ENCODE measurements at regions not wholly inside any gene's neighbourhood (a gene's known extent, or its start where the extent isn't known, plus 50 kb on each side); places are given as distances from the start of the nearest gene placed in this dataset.
"Not testable (repeated sequence)": the region's sequence is repeated elsewhere in the genome, so short reads cannot be mapped to it uniquely, and the experiment has no call there.

GRCh38 chr14:84465880-84466279 is 1064.1 kb upstream of the FLRT2 start:
- DNase-seq (ENCODE audit: low read depth, low spot score), result no peak

GRCh38 chr14:84468153-84468552 is 1061.8 kb upstream of the FLRT2 start:
- DNase-seq (ENCODE audit: low read depth, low spot score), result no peak

- DNase-seq (ENCODE audit: low read depth, low spot score), result no peak
These were observed 1051.9 kb upstream of the FLRT2 start for GRCh38 chr14:84477996-84478395.

GRCh38 chr14:84482256-84483071 is 1047.5 kb upstream of the FLRT2 start:
- peak; percentile 33 for DNase-seq (ENCODE audit: low read depth, low spot score)

GRCh38 chr14:84483072-84483420 is 1046.9 kb upstream of the FLRT2 start:
- no peak for DNase-seq (ENCODE audit: low read depth, low spot score)

- DNase-seq (ENCODE audit: low read depth, low spot score), result not testable (repeated sequence)
These were observed 1045.7 kb upstream of the FLRT2 start for GRCh38 chr14:84484243-84484642.

- DNase-seq (ENCODE audit: low read depth, low spot score), result no peak
These were observed 1044.9 kb upstream of the FLRT2 start for GRCh38 chr14:84485036-84485435.

GRCh38 chr14:84490081-84490480 is 1039.9 kb upstream of the FLRT2 start:
- no peak for DNase-seq (ENCODE audit: low read depth, low spot score)

GRCh38 chr14:84492685-84493084 is 1037.3 kb upstream of the FLRT2 start:
- DNase-seq (ENCODE audit: low read depth, low spot score), result no peak

- no peak for DNase-seq (ENCODE audit: low read depth, low spot score)
These were observed 1036.2 kb upstream of the FLRT2 start for GRCh38 chr14:84493779-84494178.

- DNase-seq (ENCODE audit: low read depth, low spot score), result no peak
These were observed 1033.3 kb upstream of the FLRT2 start for GRCh38 chr14:84496677-84497076.

- DNase-seq (ENCODE audit: low read depth, low spot score), result not testable (repeated sequence)
These were observed 1017.1 kb upstream of the FLRT2 start for GRCh38 chr14:84512823-84513222.

- no peak for DNase-seq (ENCODE audit: low read depth, low spot score)
These were observed 1010.1 kb upstream of the FLRT2 start for GRCh38 chr14:84519836-84520235.

GRCh38 chr14:84520711-84521338 is 1009.1 kb upstream of the FLRT2 start:
- no peak for DNase-seq (ENCODE audit: low read depth, low spot score)

- no peak for DNase-seq (ENCODE audit: low read depth, low spot score)
These were observed 1006.2 kb upstream of the FLRT2 start for GRCh38 chr14:84523746-84524145.

- DNase-seq (ENCODE audit: low read depth, low spot score), result no peak
These were observed 1002.2 kb upstream of the FLRT2 start for GRCh38 chr14:84527706-84528105.

GRCh38 chr14:84532016-84532415 is 997.9 kb upstream of the FLRT2 start:
- no peak for DNase-seq (ENCODE audit: low read depth, low spot score)

GRCh38 chr14:84533181-84533725 is 996.7 kb upstream of the FLRT2 start:
- DNase-seq (ENCODE audit: low read depth, low spot score), result no peak

- no peak for DNase-seq (ENCODE audit: low read depth, low spot score)
These were observed 996.2 kb upstream of the FLRT2 start for GRCh38 chr14:84533791-84534190.

GRCh38 chr14:84535484-84535883 is 994.5 kb upstream of the FLRT2 start:
- DNase-seq (ENCODE audit: low read depth, low spot score), result no peak

- DNase-seq (ENCODE audit: low read depth, low spot score), result no peak
These were observed 994.0 kb upstream of the FLRT2 start for GRCh38 chr14:84535976-84536375.

- DNase-seq (ENCODE audit: low read depth, low spot score), result no peak
These were observed 988.9 kb upstream of the FLRT2 start for GRCh38 chr14:84541018-84541417.

GRCh38 chr14:84543859-84544258 is 986.1 kb upstream of the FLRT2 start:
- DNase-seq (ENCODE audit: low read depth, low spot score), result no peak
